H1 (cell line): ENCODE measurements at regions not wholly inside any gene's neighbourhood (a gene's known extent, or its start where the extent isn't known, plus 50 kb on each side); places are given as distances from the start of the nearest gene placed in this dataset.

Experiments used
- HDAC2 ChIP-seq, 2 experiments: fragments of 300-600 bp in 1 of 2; sonication (generic) in 1 of 2; IDR thresholded peaks; 2 replicates each; pipeline ENCODE4 v1.6.1; 2011 to 2012; ENCODE audit warnings: low read depth in 2 of 2, low read length in 2 of 2, mild to moderate bottlenecking in 2 of 2, moderate library complexity in 2 of 2, borderline replicate concordance in 1 of 2, inconsistent platforms in 1 of 2
- NANOG ChIP-seq: IDR thresholded peaks from 2 replicates; pipeline ENCODE4 v1.6.1; 2011; ENCODE audit warnings: low read length, low read depth, mild to moderate bottlenecking, inconsistent platforms; ENCODE audit not compliant: insufficient read depth, poor library complexity, severe bottlenecking
- POLR2AphosphoS5 ChIP-seq: IDR thresholded peaks from 2 replicates; pipeline ENCODE4 v1.6.1; 2011; ENCODE audit warnings: low read depth, low read length

GRCh38 chr12:58225203-58225877 lies 284.0 kb downstream of the ATP23 start (continued):
- TF ChIP-seq HDAC2 (IDR thresholded peaks at IDR 0.05; ENCODE audit: borderline replicate concordance in 1 of 2, low read depth in 2 of 2, low read length in 2 of 2) = no peak
- no peak for TF ChIP-seq NANOG
- no peak for TF ChIP-seq POLR2AphosphoS5
